Activated naive CD4-positive, alpha-beta T cell treated with anti-CD3 and anti-CD28 coated beads, Interleukin-2, amount 50 U/mL, for 24 hours (primary cell): ENCODE measurements at regions not wholly inside any gene's neighbourhood (a gene's known extent, or its start where the extent isn't known, plus 50 kb on each side); places are given as distances from the start of the nearest gene placed in this dataset.
"Not testable (repeated sequence)": the region's sequence is repeated elsewhere in the genome, so short reads cannot be mapped to it uniquely, and the experiment has no call there.

ENCODE experiments used
- H3K27ac Mint-ChIP-seq: one replicate; pipeline ENCODE4 v1.8.0; 2021; ENCODE audit warnings: mild to moderate bottlenecking, mixed read lengths
- H3K27me3 Mint-ChIP-seq: one replicate; pipeline ENCODE4 v1.8.0; 2021; ENCODE audit warnings: mixed read lengths
- H3K36me3 Mint-ChIP-seq: one replicate; pipeline ENCODE4 v1.8.0; 2021; ENCODE audit warnings: mixed read lengths
- H3K4me1 Mint-ChIP-seq: one replicate; pipeline ENCODE4 v1.8.0; 2021; ENCODE audit warnings: mixed read lengths
- H3K4me3 Mint-ChIP-seq: one replicate; pipeline ENCODE4 v1.8.0; 2021; ENCODE audit warnings: mild to moderate bottlenecking, mixed read lengths
- H3K9me3 Mint-ChIP-seq: one replicate; pipeline ENCODE4 v1.8.0; 2021; ENCODE audit warnings: mixed read lengths

- not testable (repeated sequence) for H3K27ac Mint-ChIP-seq, H3K36me3 Mint-ChIP-seq, H3K9me3 Mint-ChIP-seq, H3K4me3 Mint-ChIP-seq, H3K4me1 Mint-ChIP-seq, H3K27me3 Mint-ChIP-seq
Observed at GRCh38 chr2:90093571-90094270, 1402.2 kb downstream of the RPIA start.

- not testable (repeated sequence) for H3K9me3 Mint-ChIP-seq, H3K4me1 Mint-ChIP-seq, H3K4me3 Mint-ChIP-seq, H3K27ac Mint-ChIP-seq, H3K36me3 Mint-ChIP-seq, H3K27me3 Mint-ChIP-seq
Observed at GRCh38 chr2:90097617-90098016, 1406.1 kb downstream of the RPIA start.

- H3K4me3 Mint-ChIP-seq, H3K36me3 Mint-ChIP-seq, H3K9me3 Mint-ChIP-seq, H3K27ac Mint-ChIP-seq, H3K4me1 Mint-ChIP-seq, H3K27me3 Mint-ChIP-seq: not testable (repeated sequence)
Observed at GRCh38 chr2:90105142-90105541, 1413.7 kb downstream of the RPIA start.

- not testable (repeated sequence) for H3K27ac Mint-ChIP-seq, H3K27me3 Mint-ChIP-seq, H3K36me3 Mint-ChIP-seq, H3K9me3 Mint-ChIP-seq, H3K4me3 Mint-ChIP-seq, H3K4me1 Mint-ChIP-seq
Observed at GRCh38 chr2:90123409-90123808, 1431.9 kb downstream of the RPIA start.

- not testable (repeated sequence) for H3K36me3 Mint-ChIP-seq, H3K27ac Mint-ChIP-seq, H3K9me3 Mint-ChIP-seq, H3K27me3 Mint-ChIP-seq, H3K4me1 Mint-ChIP-seq, H3K4me3 Mint-ChIP-seq
Observed at GRCh38 chr2:90139046-90139445, 1447.6 kb downstream of the RPIA start.

GRCh38 chr2:90141558-90141957 lies 1450.1 kb downstream of the RPIA start:
- H3K36me3 Mint-ChIP-seq, H3K4me3 Mint-ChIP-seq, H3K9me3 Mint-ChIP-seq, H3K4me1 Mint-ChIP-seq, H3K27me3 Mint-ChIP-seq, H3K27ac Mint-ChIP-seq: not testable (repeated sequence)

- not testable (repeated sequence) for H3K4me1 Mint-ChIP-seq
Observed at GRCh38 chr2:90151805-90152204, 1460.3 kb downstream of the RPIA start.

GRCh38 chr2:90170978-90171377 lies 1479.5 kb downstream of the RPIA start:
- H3K27ac Mint-ChIP-seq, H3K4me3 Mint-ChIP-seq, H3K9me3 Mint-ChIP-seq, H3K4me1 Mint-ChIP-seq, H3K36me3 Mint-ChIP-seq, H3K27me3 Mint-ChIP-seq: not testable (repeated sequence)

More at GRCh38 chr2:90151805-90152204, 1460.3 kb downstream of the RPIA start:
- H3K36me3 Mint-ChIP-seq, H3K9me3 Mint-ChIP-seq, H3K27ac Mint-ChIP-seq, H3K4me3 Mint-ChIP-seq, H3K27me3 Mint-ChIP-seq: not testable (repeated sequence)

GRCh38 chr2:90173081-90173480 lies 1481.6 kb downstream of the RPIA start:
- H3K36me3 Mint-ChIP-seq, H3K4me3 Mint-ChIP-seq, H3K27ac Mint-ChIP-seq, H3K9me3 Mint-ChIP-seq, H3K27me3 Mint-ChIP-seq, H3K4me1 Mint-ChIP-seq: not testable (repeated sequence)

- not testable (repeated sequence) for H3K4me1 Mint-ChIP-seq, H3K4me3 Mint-ChIP-seq, H3K27me3 Mint-ChIP-seq, H3K27ac Mint-ChIP-seq, H3K9me3 Mint-ChIP-seq, H3K36me3 Mint-ChIP-seq
Observed at GRCh38 chr2:90179591-90179990, 1488.1 kb downstream of the RPIA start.

GRCh38 chr2:90207454-90208058 lies 1516.1 kb downstream of the RPIA start:
- Mint-ChIP-seq H3K27me3 (peaks cover 4% of the 10 kb centered on the region), H3K4me3 (no peak overlapping the region), H3K4me1 (no peaks in the 10 kb centered on the region), H3K9me3 (no peaks in the 10 kb centered on the region), H3K36me3 (no peaks in the 10 kb centered on the region), H3K27ac (no peak overlapping the region)

- Mint-ChIP-seq H3K4me1 (no peaks in the 10 kb centered on the region), H3K27me3 (peaks cover 4% of the 10 kb centered on the region), H3K4me3 (no peak overlapping the region), H3K9me3 (no peaks in the 10 kb centered on the region), H3K27ac (no peak overlapping the region), H3K36me3 (no peaks in the 10 kb centered on the region)
Observed at GRCh38 chr2:90209009-90209408, 1517.5 kb downstream of the RPIA start.

GRCh38 chr2:90209806-90210205 lies 1518.3 kb downstream of the RPIA start:
- Mint-ChIP-seq H3K4me3 (no peak overlapping the region), H3K4me1 (no peaks in the 10 kb centered on the region), H3K36me3 (no peaks in the 10 kb centered on the region), H3K27ac (no peak overlapping the region), H3K9me3 (no peaks in the 10 kb centered on the region), H3K27me3 (peaks cover 3% of the 10 kb centered on the region)

- not testable (repeated sequence) for H3K9me3 Mint-ChIP-seq, H3K4me3 Mint-ChIP-seq, H3K4me1 Mint-ChIP-seq, H3K36me3 Mint-ChIP-seq, H3K27ac Mint-ChIP-seq, H3K27me3 Mint-ChIP-seq
Observed at GRCh38 chr2:90215880-90216279, 1524.4 kb downstream of the RPIA start.

GRCh38 chr2:90216801-90217200 lies 1525.3 kb downstream of the RPIA start:
- H3K27me3 Mint-ChIP-seq, H3K4me1 Mint-ChIP-seq: not testable (repeated sequence)

GRCh38 chr2:90218534-90218933 lies 1527.1 kb downstream of the RPIA start:
- H3K27ac Mint-ChIP-seq, H3K9me3 Mint-ChIP-seq, H3K36me3 Mint-ChIP-seq, H3K27me3 Mint-ChIP-seq, H3K4me1 Mint-ChIP-seq, H3K4me3 Mint-ChIP-seq: not testable (repeated sequence)

More at GRCh38 chr2:90216801-90217200, 1525.3 kb downstream of the RPIA start:
- H3K27ac Mint-ChIP-seq, H3K9me3 Mint-ChIP-seq, H3K36me3 Mint-ChIP-seq, H3K4me3 Mint-ChIP-seq: not testable (repeated sequence)

- H3K36me3 Mint-ChIP-seq, H3K4me1 Mint-ChIP-seq, H3K4me3 Mint-ChIP-seq, H3K27me3 Mint-ChIP-seq, H3K27ac Mint-ChIP-seq, H3K9me3 Mint-ChIP-seq: not testable (repeated sequence)
Observed at GRCh38 chr2:90220623-90221299, 1529.3 kb downstream of the RPIA start.
